SH-SY5Y (cell line): ENCODE measurements at regions not wholly inside any gene's neighbourhood (a gene's known extent, or its start where the extent isn't known, plus 50 kb on each side); places are given as distances from the start of the nearest gene placed in this dataset.

Experiments
- GATA2 ChIP-seq: IDR thresholded peaks from 2 replicates; pipeline ENCODE4 v1.6.1; 2011; ENCODE audit warnings: mild to moderate bottlenecking, low read depth, low read length
- GATA3 ChIP-seq: IDR thresholded peaks from 2 replicates; pipeline ENCODE4 v1.6.1; 2011; ENCODE audit warnings: low read depth, mild to moderate bottlenecking, low read length, moderate library complexity

DNA sequence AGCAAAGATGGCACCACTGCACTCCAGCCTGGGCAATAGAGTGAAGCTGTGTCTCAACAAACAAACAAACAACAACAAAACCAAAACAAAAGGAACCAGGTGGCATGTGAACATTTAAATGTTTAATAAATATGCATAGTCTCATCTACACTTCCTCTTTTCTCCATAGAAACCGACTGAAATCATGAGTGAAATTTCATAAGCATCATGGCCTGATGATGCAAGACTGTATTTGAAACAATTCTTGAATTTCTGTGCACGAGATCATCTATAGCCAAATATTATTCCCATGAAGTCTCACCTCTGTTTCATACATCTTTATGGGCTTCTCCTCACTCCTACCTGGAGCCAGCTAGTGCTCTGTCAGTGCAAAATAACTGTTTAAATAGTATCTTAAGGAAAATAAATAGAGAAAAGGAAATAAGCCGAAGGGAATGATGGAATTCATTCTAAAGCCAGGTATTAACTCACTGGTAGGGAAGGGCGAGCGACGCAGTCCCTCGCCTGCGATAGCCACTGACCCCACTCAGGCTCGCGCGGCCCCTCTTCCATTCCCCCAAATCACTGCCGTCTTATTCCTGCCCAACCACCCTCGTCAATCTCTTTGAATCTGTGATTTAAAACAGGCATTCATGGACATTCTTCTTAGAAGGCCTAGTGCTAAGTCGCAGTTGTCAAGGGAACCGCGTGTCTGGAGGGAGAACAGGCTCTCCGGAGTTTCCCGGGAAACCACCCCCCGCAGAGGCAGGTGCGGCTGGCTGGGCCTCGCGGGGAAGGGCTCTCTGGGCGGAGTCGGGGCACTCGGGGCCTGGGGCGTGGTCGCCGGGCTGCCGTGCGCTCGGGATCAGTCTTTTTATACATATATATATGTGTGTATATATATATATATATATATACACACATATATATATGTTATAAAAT, 52.4 kb upstream of the TRIM2 start:
- TF ChIP-seq GATA3, result no peak
- no peak for TF ChIP-seq GATA2

DNA sequence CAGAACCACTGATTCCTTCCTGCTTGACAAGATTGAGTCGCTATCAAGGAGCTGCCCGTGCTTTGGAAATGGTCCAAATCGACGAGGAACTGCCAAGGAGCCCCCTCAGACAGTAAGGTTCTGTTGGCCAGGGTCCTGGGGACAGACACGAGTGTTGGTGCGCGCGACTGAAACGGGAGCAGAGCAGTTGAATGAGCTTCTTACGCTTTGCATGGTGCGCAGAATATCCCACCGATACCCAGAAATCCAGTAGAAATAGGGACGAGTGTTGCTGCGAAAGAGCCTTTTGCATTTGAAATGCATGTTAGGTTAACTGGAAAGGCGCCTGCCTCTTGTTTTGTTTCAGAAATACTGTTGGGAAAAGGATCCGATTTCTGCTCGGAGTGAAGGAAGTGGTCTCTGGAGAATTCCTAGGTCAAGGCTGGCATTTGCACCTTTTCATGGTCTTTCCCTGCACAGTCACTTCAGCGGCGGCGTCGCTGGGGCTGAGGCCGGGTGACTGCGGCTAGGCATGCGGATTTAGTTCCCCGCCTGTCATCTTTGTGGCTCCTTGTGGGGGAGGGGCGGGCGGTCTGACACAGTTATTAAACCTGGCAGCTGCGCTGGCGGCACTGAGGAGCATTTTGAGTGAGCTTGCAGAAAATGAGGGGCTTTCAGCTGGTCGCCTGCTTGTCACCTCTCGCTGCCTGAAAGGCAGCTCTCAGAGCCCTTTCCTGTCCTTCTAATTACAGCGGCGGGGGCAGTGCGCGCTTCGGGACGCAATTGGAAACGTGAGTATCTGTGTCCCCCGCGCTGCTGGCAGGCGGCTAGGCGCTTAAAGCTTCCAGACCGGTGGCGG, 51.5 kb upstream of the TRIM2 start:
- TF ChIP-seq GATA2 (no peak), GATA3 (no peak)

DNA sequence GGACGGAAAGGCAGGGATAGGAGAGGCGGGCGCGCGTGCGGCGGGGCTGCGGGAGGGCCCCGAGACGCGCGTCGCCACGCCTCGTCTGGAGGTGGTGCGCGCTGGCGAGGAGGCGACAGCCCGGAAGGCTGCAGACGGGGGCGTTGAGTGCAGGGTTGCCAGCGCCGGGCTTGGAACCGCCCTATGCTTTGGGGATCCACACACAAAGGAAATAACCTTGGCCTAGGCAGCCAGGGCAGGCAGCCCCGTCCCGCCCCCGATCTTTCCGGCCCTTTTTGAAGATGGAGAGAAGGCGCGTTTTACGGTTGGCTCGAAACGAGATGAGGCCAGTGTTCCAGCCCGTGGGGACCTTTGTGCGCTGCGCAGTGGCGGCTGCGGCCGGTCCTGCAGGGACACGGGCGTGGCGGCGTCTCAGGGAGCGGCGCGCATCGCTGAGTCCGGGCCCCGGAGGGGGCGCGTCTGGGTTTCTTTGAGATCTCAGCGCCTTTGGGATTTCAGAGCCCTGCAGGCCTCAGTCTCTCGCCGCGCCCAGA, 50.8 kb upstream of the TRIM2 start:
- TF ChIP-seq GATA2 (no peak), GATA3 (no peak)

DNA sequence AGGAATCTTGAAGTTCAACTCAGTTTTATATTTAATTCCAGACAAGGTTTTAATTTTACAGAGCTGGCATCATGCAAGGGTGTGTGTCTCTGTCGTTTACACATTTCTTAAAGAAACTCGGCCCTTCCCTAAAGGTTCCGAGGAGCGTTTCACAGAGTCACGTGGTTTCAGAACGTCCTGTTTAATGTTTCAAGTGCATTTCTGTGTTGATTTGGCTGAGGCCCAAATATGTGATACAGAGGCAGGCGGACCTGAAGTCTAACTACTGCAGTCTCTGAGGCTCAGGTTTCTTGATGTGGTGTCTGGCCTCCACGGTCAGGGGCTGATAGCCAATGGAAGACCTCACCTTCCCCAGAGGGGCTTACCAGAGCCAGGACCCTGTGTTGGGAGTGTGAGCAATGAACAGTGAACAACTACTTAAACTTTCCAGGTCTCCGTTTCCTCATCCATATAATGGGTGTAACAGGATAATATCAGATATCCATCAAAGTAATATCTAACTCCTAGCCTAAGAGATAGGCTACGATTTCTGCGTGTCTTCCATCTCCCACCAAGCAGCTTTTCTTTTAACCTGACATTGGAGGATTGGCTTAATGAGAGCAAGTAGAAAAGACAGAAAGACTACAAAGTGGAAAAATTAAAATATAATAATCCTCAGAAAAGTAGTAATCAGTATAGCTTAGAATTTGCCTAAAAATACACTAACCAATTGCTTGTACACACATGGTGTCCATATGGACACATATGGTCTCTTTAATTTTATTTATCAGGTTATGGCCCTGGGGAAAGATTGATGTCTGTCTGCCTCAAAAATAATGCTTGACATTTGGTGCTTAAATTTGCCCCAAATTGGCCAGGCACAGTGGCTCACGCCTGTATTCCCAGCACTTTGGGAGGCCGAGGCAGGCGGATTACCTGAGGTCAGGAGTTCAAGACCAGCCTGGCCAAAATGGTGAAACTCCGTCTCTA, 50.0 kb upstream of the TRIM2 start:
- peak; percentile 49; the same call in 1 of the 2 replicates for TF ChIP-seq GATA2
- TF ChIP-seq GATA3, result peak; percentile 57
